Natural killer cell (primary cell): ENCODE measurements at regions not wholly inside any gene's neighbourhood (a gene's known extent, or its start where the extent isn't known, plus 50 kb on each side); places are given as distances from the start of the nearest gene placed in this dataset.

Experiments
- ATAC-seq, 3 donors: fragments of 150-1000 bp in 2 of 3; fragments of 200-7000 bp in 1 of 3; cut with Tn5 transposase; 1 replicate in 1 of 3; 2 replicates in 2 of 3; pipeline ENCODE4 v1.10.0; 2021; ENCODE audit warnings: mild to moderate bottlenecking in 2 of 3, moderate library complexity in 2 of 3
- DNase-seq, 2 donors: peaks; one replicate each; pipeline versions ENCODE4 v3.0.0 to v3.0.0-alpha.2; 2013 to 2021; ENCODE audit warnings: mixed read lengths in 1 of 2
- H3K27ac ChIP-seq: one replicate; pipeline ENCODE4 v1.5.1; 2013; ENCODE audit warnings: mild to moderate bottlenecking, low read length
- H3K27me3 ChIP-seq: one replicate; pipeline ENCODE4 v1.6.1; 2013; ENCODE audit warnings: low read length; ENCODE audit not compliant: control insufficient read depth, insufficient read depth
- H3K36me3 ChIP-seq: one replicate; pipeline ENCODE4 v1.6.1; 2013; ENCODE audit warnings: low read length; ENCODE audit not compliant: control insufficient read depth, insufficient read depth
- H3K4me1 ChIP-seq: one replicate; pipeline ENCODE4 v1.6.1; 2013; ENCODE audit warnings: low read length; ENCODE audit not compliant: control insufficient read depth, insufficient read depth
- H3K4me3 ChIP-seq: one replicate; pipeline ENCODE4 v1.5.1; 2013; ENCODE audit warnings: low read length
- H3K9me3 ChIP-seq: one replicate; pipeline ENCODE4 v1.6.1; 2013; ENCODE audit warnings: low read length; ENCODE audit not compliant: control insufficient read depth, insufficient read depth
- H3K27ac Mint-ChIP-seq, 2 donors: one replicate each; pipeline ENCODE4 v1.8.0; 2022; ENCODE audit warnings: mild to moderate bottlenecking in 2 of 2, mixed read lengths in 2 of 2, moderate library complexity in 1 of 2
- H3K27me3 Mint-ChIP-seq, 2 donors: one replicate each; pipeline ENCODE4 v1.8.0; 2022; ENCODE audit warnings: low read depth in 2 of 2, mixed read lengths in 2 of 2
- H3K36me3 Mint-ChIP-seq: one replicate; pipeline ENCODE4 v1.8.0; 2022; ENCODE audit warnings: mixed read lengths
- H3K4me1 Mint-ChIP-seq, 2 donors: one replicate each; pipeline ENCODE4 v1.8.0; 2022; ENCODE audit warnings: mixed read lengths in 2 of 2
- H3K4me3 Mint-ChIP-seq: one replicate; pipeline ENCODE4 v1.8.0; 2022; ENCODE audit warnings: mild to moderate bottlenecking, moderate library complexity, mixed read lengths
- H3K9me3 Mint-ChIP-seq, 2 donors: one replicate each; pipeline ENCODE4 v1.8.0; 2022; ENCODE audit warnings: mixed read lengths in 2 of 2
- WGBS: methylation state at CpG from one replicate; pipeline ENCODE4 v1.1.7; 2013; ENCODE audit warnings: missing lambda C conversion rate; ENCODE audit not compliant: insufficient coverage; 5-methylcytosine and 5-hydroxymethylcytosine counted together
- intact Hi-C: fragments of 100-400 bp; cut with micrococcal nuclease; formaldehyde crosslinking; loops from one replicate; pipeline ENCODE4 v1.14.2; 2022
- TF ChIP-seq, protein P1 (sequence below): fragments of 200-600 bp; IDR thresholded peaks from one replicate; pipeline ENCODE4 v1.8.0; 2022; ENCODE audit warnings: antibody characterized with exemption

DNA sequence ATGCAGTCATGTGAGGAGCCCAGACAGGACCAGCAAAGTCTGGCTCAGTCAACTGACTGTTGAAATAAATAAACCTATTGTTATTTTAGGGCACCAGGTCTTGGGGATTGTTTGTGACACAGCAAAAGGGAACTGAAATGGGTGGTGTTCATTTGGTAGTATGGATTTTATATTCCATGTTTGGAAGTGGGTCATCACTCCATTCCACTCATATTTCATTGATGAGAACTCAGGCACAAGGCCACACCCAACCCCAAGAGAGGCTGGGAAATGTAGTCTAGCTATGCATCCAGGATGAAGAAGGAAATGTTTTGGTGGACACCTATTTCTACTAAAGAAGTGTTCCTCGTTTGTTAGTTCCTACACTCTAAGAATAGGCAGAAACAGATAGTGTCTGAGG lies 64.9 kb upstream of the BTBD3 start:
- Histone ChIP-seq H3K4me1 (no peaks in the 10 kb centered on the region), H3K36me3 (no peaks in the 10 kb centered on the region), H3K27me3 (no peaks in the 10 kb centered on the region), H3K27ac (no peak overlapping the region), H3K4me3 (no peak overlapping the region), H3K9me3 (no peaks in the 10 kb centered on the region)
- Mint-ChIP-seq H3K36me3 (no peaks in the 10 kb centered on the region), H3K4me1 (no peaks in the 10 kb centered on the region), H3K27me3 (no peaks in the 10 kb centered on the region), H3K4me3 (no peak overlapping the region), H3K9me3 (peaks cover 4 to 11% of the 10 kb centered on the region in 2 donors), H3K27ac (no peak overlapping the region)
- no CpG with 5 or more reads among the region's 1 CpG for WGBS
- no peak for ATAC-seq
- TF ChIP-seq, protein P1, sequence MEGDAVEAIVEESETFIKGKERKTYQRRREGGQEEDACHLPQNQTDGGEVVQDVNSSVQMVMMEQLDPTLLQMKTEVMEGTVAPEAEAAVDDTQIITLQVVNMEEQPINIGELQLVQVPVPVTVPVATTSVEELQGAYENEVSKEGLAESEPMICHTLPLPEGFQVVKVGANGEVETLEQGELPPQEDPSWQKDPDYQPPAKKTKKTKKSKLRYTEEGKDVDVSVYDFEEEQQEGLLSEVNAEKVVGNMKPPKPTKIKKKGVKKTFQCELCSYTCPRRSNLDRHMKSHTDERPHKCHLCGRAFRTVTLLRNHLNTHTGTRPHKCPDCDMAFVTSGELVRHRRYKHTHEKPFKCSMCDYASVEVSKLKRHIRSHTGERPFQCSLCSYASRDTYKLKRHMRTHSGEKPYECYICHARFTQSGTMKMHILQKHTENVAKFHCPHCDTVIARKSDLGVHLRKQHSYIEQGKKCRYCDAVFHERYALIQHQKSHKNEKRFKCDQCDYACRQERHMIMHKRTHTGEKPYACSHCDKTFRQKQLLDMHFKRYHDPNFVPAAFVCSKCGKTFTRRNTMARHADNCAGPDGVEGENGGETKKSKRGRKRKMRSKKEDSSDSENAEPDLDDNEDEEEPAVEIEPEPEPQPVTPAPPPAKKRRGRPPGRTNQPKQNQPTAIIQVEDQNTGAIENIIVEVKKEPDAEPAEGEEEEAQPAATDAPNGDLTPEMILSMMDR = no peak
- intact Hi-C loops = no loop called here
- no peak for DNase-seq

DNA sequence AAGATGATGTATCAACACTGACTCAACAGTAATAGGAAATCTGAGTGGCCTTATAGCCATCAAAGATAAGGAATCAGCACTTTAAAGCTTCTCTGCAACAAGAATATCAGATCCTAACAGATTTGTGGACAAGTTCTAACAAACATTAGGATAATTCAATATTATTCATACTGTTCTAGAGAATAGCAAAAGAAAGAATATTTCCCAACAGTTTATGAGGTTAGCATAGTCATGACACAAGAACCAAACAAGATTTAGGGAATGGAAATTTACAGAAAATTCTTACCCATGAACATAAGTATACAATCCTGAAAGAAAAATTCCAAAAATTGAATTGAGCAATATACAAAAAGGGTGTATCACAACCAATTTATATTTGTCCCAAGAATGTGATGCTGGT lies 64.3 kb upstream of the BTBD3 start:
- ATAC-seq (no peak), DNase-seq (no peak)
- H3K9me3 Mint-ChIP-seq = peaks cover 4 to 11% of the 10 kb centered on the region in 2 donors
- H3K27ac Mint-ChIP-seq = no peak overlapping the region
- TF ChIP-seq, protein P1 = no peak
- no peaks in the 10 kb centered on the region for H3K4me1 ChIP-seq
- no peaks in the 10 kb centered on the region for H3K27me3 Mint-ChIP-seq
- H3K9me3 ChIP-seq = no peaks in the 10 kb centered on the region
- no peaks in the 10 kb centered on the region for H3K27me3 ChIP-seq
- intact Hi-C loops = no loop called here
- H3K4me3 ChIP-seq = no peak overlapping the region
- no peak overlapping the region for H3K4me3 Mint-ChIP-seq
- H3K4me1 Mint-ChIP-seq = no peaks in the 10 kb centered on the region
- H3K27ac ChIP-seq = no peak overlapping the region
- H3K36me3 ChIP-seq = no peaks in the 10 kb centered on the region
- no peaks in the 10 kb centered on the region for H3K36me3 Mint-ChIP-seq

DNA sequence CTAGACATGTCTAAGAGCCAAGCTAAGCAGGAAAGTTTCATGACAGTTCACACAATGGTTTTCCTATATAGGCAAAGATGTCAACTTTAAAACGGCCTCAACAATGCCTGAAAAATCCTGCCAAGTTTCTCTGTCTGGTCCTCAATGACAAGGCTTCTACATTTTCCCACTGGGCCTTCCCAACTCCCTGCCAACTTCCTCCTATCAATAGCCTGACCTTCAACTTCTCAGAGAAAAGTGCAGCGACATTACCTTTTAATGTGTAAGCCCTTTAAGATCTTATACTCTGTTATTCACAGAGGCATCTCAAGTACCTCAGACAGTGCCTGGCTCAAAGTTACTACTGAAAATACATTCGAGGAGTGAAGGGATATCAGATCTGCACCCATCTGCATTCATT lies 56.2 kb upstream of the BTBD3 start:
- Mint-ChIP-seq H3K4me3 (no peak overlapping the region), H3K27ac (no peak overlapping the region), H3K36me3 (no peaks in the 10 kb centered on the region), H3K4me1 (no peaks in the 10 kb centered on the region), H3K9me3 (peaks cover 8% of the 10 kb centered on the region in 2 donors), H3K27me3 (peaks cover 7 to 9% of the 10 kb centered on the region in 2 donors)
- no peak overlapping the region for H3K27ac ChIP-seq
- no peak for ATAC-seq
- TF ChIP-seq, protein P1 = no peak
- no peaks in the 10 kb centered on the region for H3K9me3 ChIP-seq
- intact Hi-C loops = no loop called here
- H3K36me3 ChIP-seq = no peaks in the 10 kb centered on the region
- no peaks in the 10 kb centered on the region for H3K4me1 ChIP-seq
- DNase-seq = no peak
- no peaks in the 10 kb centered on the region for H3K27me3 ChIP-seq
- WGBS = 74% methylated on average over 3 of the region's 3 CpGs
- no peak overlapping the region for H3K4me3 ChIP-seq

DNA sequence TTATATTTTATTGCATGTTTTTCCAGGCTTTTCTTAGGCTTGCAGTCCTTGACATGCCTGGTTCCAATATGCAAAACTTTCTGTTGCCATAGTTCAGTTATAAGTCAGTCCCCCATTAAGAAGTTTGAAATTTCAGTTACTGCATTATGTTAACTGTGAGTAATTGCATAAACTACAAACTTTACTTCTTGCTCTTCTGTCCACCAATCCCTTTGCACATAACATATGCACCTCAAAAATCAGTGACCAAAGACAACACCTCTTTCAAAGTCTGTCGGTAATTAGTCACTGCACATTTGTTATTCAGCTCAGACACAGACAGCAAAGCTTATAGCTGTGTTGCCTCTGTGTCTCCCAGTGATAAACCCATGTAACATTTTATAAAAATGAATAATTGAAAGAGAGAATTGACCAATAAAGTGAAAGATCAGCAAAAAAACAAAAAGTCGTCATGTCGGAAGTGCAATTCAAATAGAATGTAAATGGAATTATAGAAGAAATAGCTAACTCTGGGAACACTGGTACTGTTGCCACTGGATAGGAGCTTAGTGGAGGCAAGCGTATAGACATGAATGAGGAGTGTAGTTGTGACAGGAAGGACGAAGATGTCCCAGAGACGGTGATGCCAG lies 50.3 kb upstream of the BTBD3 start:
- Histone ChIP-seq H3K36me3 (no peaks in the 10 kb centered on the region), H3K9me3 (no peaks in the 10 kb centered on the region), H3K27me3 (no peaks in the 10 kb centered on the region), H3K4me3 (no peak overlapping the region), H3K4me1 (no peaks in the 10 kb centered on the region), H3K27ac (no peak overlapping the region)
- DNase-seq (no peak), ATAC-seq (no peak)
- Mint-ChIP-seq H3K4me3 (no peak overlapping the region), H3K9me3 (peaks cover 5 to 11% of the 10 kb centered on the region in 2 donors), H3K36me3 (no peaks in the 10 kb centered on the region), H3K4me1 (no peaks in the 10 kb centered on the region), H3K27ac (no peak overlapping the region), H3K27me3 (peaks cover 6 to 9% of the 10 kb centered on the region in 2 donors)
- TF ChIP-seq, protein P1 = no peak
- 94% methylated on average over 6 of the region's 6 CpGs for WGBS
- intact Hi-C loops = no loop called here
